GM12878 (cell line): ENCODE measurements at regions not wholly inside any gene's neighbourhood (a gene's known extent, or its start where the extent isn't known, plus 50 kb on each side); places are given as distances from the start of the nearest gene placed in this dataset.
A peak's percentile ranks its signal among the peaks of the same experiment; 100 is the strongest.

Experiments
- ATAC-seq: fragments of 200-7000 bp; cut with Tn5 transposase; 3 replicates; pipeline ENCODE4 v1.9.1; 2020; ENCODE audit warnings: mild to moderate bottlenecking, moderate library complexity
- BruUV-seq: library from RNA; stranded (reverse); fragments of 400-500 nt; replicated peaks from 2 replicates; lab custom pipeline; 2021; lab: Mats Ljungman, UMichigan
- CTCF ChIA-PET: fragments of 300-600 bp; sonication (Branson Sonifier 250); formaldehyde crosslinking; extraction: SDS; loops from one replicate; lab custom pipeline; 2021; ENCODE audit warnings: inconsistent platforms; lab: Yijun Ruan, JAX
- POLR2A ChIA-PET: fragments of 350-600 bp; formaldehyde crosslinking; extraction: SDS; loops from one replicate; lab custom pipeline; 2021; ENCODE audit warnings: inconsistent platforms; lab: Charles Lee
- RAD21 ChIA-PET: fragments of 300-600 bp; sonication (Branson Sonifier 250); formaldehyde crosslinking; loops from one replicate; lab custom pipeline; 2023; ENCODE audit warnings: antibody characterized with exemption; ENCODE audit not compliant: unreplicated experiment; lab: Charles Lee
- SMC1A ChIA-PET: fragments of 300-600 bp; sonication (Branson Sonifier 250); formaldehyde crosslinking; loops from one replicate; lab custom pipeline; 2023; ENCODE audit not compliant: unreplicated experiment, uncharacterized antibody; lab: Charles Lee
- DNase-seq: peaks from one replicate; pipeline ENCODE4 v3.0.0-alpha.2; 2011; ENCODE audit warnings: low read depth, low spot score
- FAIRE-seq: peaks from 3 replicates; lab custom pipeline; 2011; peaks lifted over from hg19 to GRCh38; lab: Jason Lieb, UNC
- H2AFZ ChIP-seq: 2 replicates; pipeline ENCODE4 v1.6.0; 2011; ENCODE audit warnings: low read depth, low read length, control low read depth; ENCODE audit not compliant: control insufficient read depth
- H3K27ac ChIP-seq: 2 replicates; pipeline ENCODE4 v1.5.1; 2011; ENCODE audit warnings: control low read depth; ENCODE audit not compliant: control insufficient read depth, insufficient read depth
- H3K27me3 ChIP-seq, 2 experiments: replicated peaks in 1 of 2; 2 replicates each; pipeline versions ENCODE4 v1.6.0 to v1.6.1; 2011; ENCODE audit warnings: low read length in 1 of 2; ENCODE audit not compliant: control insufficient read depth in 2 of 2, insufficient read depth in 2 of 2
- H3K36me3 ChIP-seq, 2 experiments: 2 replicates each; pipeline ENCODE4 v1.5.1; 2011; ENCODE audit warnings: low read length in 1 of 2; ENCODE audit not compliant: control insufficient read depth in 2 of 2, insufficient read depth in 2 of 2
- H3K4me1 ChIP-seq: 2 replicates; pipeline ENCODE4 v1.6.1; 2011; ENCODE audit warnings: mild to moderate bottlenecking, low read length, moderate library complexity, mixed read lengths; ENCODE audit not compliant: control insufficient read depth, insufficient read depth
- H3K4me2 ChIP-seq: 2 replicates; pipeline ENCODE4 v1.6.0; 2011; ENCODE audit warnings: control low read depth; ENCODE audit not compliant: control insufficient read depth, insufficient read depth
- H3K4me3 ChIP-seq: fragments of 200-600 bp; sonication (generic); 2 replicates; pipeline ENCODE4 v1.5.1; 2016
- H3K79me2 ChIP-seq: 2 replicates; pipeline ENCODE4 v1.6.0; 2011; ENCODE audit warnings: low read length; ENCODE audit not compliant: control insufficient read depth, insufficient read depth
- H3K9ac ChIP-seq: 2 replicates; pipeline ENCODE4 v1.8.0; 2011; ENCODE audit warnings: low read length, control low read depth, mixed read lengths; ENCODE audit not compliant: control insufficient read depth, insufficient read depth
- H3K9me3 ChIP-seq: replicated peaks from 3 replicates; pipeline ENCODE4 v1.5.1; 2011; ENCODE audit warnings: mild to moderate bottlenecking, low read length; ENCODE audit not compliant: control insufficient read depth, insufficient read depth
- H4K20me1 ChIP-seq: 2 replicates; pipeline ENCODE4 v1.6.0; 2011; ENCODE audit not compliant: control insufficient read depth, insufficient read depth
- ASH2L ChIP-seq: fragments of 300-600, 200-600 bp; sonication (generic); IDR thresholded peaks from 2 replicates; pipeline ENCODE4 v1.6.1; 2017; ENCODE audit warnings: low read depth, mild to moderate bottlenecking, borderline replicate concordance
- BACH1 ChIP-seq: fragments of 450-650 bp; IDR thresholded peaks from 2 replicates; pipeline ENCODE4 v1.6.1; 2017; ENCODE audit warnings: mild to moderate bottlenecking, borderline replicate concordance
- BRCA1 ChIP-seq: IDR thresholded peaks from 2 replicates; pipeline ENCODE4 v1.6.1; 2011; ENCODE audit warnings: low read depth, low read length, improper control_type of control experiment
- CBX3 ChIP-seq: fragments of 200-600 bp; sonication (generic); IDR thresholded peaks from 2 replicates; pipeline ENCODE4 v1.6.1; 2016; ENCODE audit warnings: low read depth, borderline replicate concordance
- CBX5 ChIP-seq: sonication (generic); IDR thresholded peaks from 2 replicates; pipeline ENCODE4 v1.6.1; 2016; ENCODE audit warnings: low read depth, moderate library complexity, mild to moderate bottlenecking, inconsistent platforms
- DPF2 ChIP-seq: fragments of 450-650 bp; IDR thresholded peaks from 2 replicates; pipeline ENCODE4 v1.6.1; 2017; ENCODE audit warnings: mild to moderate bottlenecking
- EZH2 ChIP-seq: IDR thresholded peaks from 2 replicates; pipeline ENCODE4 v1.6.1; 2012; ENCODE audit warnings: low read depth, mild to moderate bottlenecking, control low read depth, inconsistent platforms, low read length, borderline replicate concordance; ENCODE audit not compliant: control insufficient read depth
- HCFC1 ChIP-seq: fragments of 150-350 bp; IDR thresholded peaks from 2 replicates; pipeline ENCODE4 v1.6.1; 2014; ENCODE audit warnings: low read length
- HDAC2 ChIP-seq: fragments of 200-600 bp; sonication (generic); IDR thresholded peaks from 2 replicates; pipeline ENCODE4 v1.6.1; 2017
- MEF2A ChIP-seq: IDR thresholded peaks from 2 replicates; pipeline ENCODE4 v1.6.1; 2011; ENCODE audit warnings: low read depth, mild to moderate bottlenecking, low read length, moderate library complexity; ENCODE audit not compliant: insufficient read depth
- MEF2B ChIP-seq: fragments of 450-650 bp; IDR thresholded peaks from 2 replicates; pipeline ENCODE4 v1.6.1; 2018; ENCODE audit warnings: mild to moderate bottlenecking, moderate library complexity; ENCODE audit not compliant: partially characterized antibody, poor library complexity, severe bottlenecking
- PBX3 ChIP-seq: IDR thresholded peaks from 2 replicates; pipeline ENCODE4 v1.6.1; 2011; ENCODE audit warnings: mild to moderate bottlenecking, low read depth, low read length, moderate library complexity; ENCODE audit not compliant: insufficient replicate concordance
- POLR2A ChIP-seq: IDR thresholded peaks from 2 replicates; pipeline ENCODE4 v1.6.1; 2011; ENCODE audit warnings: low read depth, mild to moderate bottlenecking, low read length
- RAD21 ChIP-seq: IDR thresholded peaks from 2 replicates; pipeline ENCODE4 v1.6.1; 2011; ENCODE audit warnings: mild to moderate bottlenecking, low read depth, low read length, moderate library complexity; ENCODE audit not compliant: insufficient read depth
- RBBP5 ChIP-seq: fragments of 200-600 bp; sonication (generic); conservative IDR thresholded peaks from 2 replicates; pipeline ENCODE4 v1.6.1; 2016
- RCOR1 ChIP-seq: conservative IDR thresholded peaks from 2 replicates; pipeline ENCODE4 v1.6.1; 2012; ENCODE audit warnings: low read depth, low read length, improper control_type of control experiment
- TCF3 ChIP-seq: IDR thresholded peaks from 2 replicates; pipeline ENCODE4 v1.6.1; 2012; ENCODE audit warnings: low read depth, mild to moderate bottlenecking, low read length, borderline replicate concordance; ENCODE audit not compliant: insufficient read depth
- YBX1 ChIP-seq: fragments of 450-650 bp; IDR thresholded peaks from 2 replicates; pipeline ENCODE4 v1.6.1; 2016; ENCODE audit warnings: antibody characterized with exemption
- ZNF622 ChIP-seq: fragments of 450-650 bp; IDR thresholded peaks from 2 replicates; pipeline ENCODE4 v1.6.1; 2017; ENCODE audit warnings: mild to moderate bottlenecking, inconsistent platforms
- WGBS: methylation state at CpG from one replicate; pipeline ENCODE4 v1.1.6; 2016; ENCODE audit warnings: low lambda C conversion rate; ENCODE audit not compliant: insufficient replicate concordance, insufficient coverage; ENCODE audit errors: missing lambda C conversion rate; 5-methylcytosine and 5-hydroxymethylcytosine counted together
- in situ Hi-C: fragments of 300-500 bp; cut with MboI; formaldehyde crosslinking; loops from 9 replicates; pipeline ENCODE4 v1.14.3; 2018; ENCODE audit warnings: mixed read lengths
- intact Hi-C: fragments of 100-400 bp; cut with micrococcal nuclease; formaldehyde crosslinking; loops from one replicate; pipeline ENCODE4 v1.14.2; 2022; ENCODE audit not compliant: unreplicated experiment
- TF ChIP-seq, protein P1 (sequence below): IDR thresholded peaks from 2 replicates; pipeline ENCODE4 v1.6.1; 2012; ENCODE audit warnings: low read depth, low read length, improper control_type of control experiment

- ChIA-PET POLR2A (no interaction called here), CTCF (no interaction called here), RAD21 (no interaction called here), SMC1A (no interaction called here)
- Histone ChIP-seq H2AFZ (no peak overlapping the region), H3K4me3 (no peak overlapping the region), H4K20me1 (no peaks in the 10 kb centered on the region), H3K4me2 (no peak overlapping the region), H3K9ac (no peak overlapping the region), H3K27ac (no peak overlapping the region), H3K4me1 (no peaks in the 10 kb centered on the region), H3K9me3 (no peaks in the 10 kb centered on the region), H3K36me3 (no peaks in the 10 kb centered on the region), H3K79me2 (no peaks in the 10 kb centered on the region), H3K27me3 (no peaks in the 10 kb centered on the region)
- FAIRE-seq = no peak
- TF ChIP-seq MEF2A (no peak), DPF2 (no peak), TCF3 (no peak), PBX3 (no peak), MEF2B (peak; percentile 32), EZH2 (no peak)
- DNase-seq = no peak
- ATAC-seq = no peak
- intact Hi-C loops = no loop called here
- in situ Hi-C loops = no loop called here
- 0% methylated on average over 1 of the region's 1 CpG for WGBS
- no TSS peak for BruUV-seq
These were observed 592.8 kb upstream of the GRM3 start for GRCh38 chr7:86050918-86051317.

GRCh38 chr7:86049910-86050309 lies 593.8 kb upstream of the GRM3 start:
- DNase-seq (no peak), FAIRE-seq (no peak), ATAC-seq (no peak)
- Histone ChIP-seq H3K27me3 (no peaks in the 10 kb centered on the region), H3K27ac (no peak overlapping the region), H4K20me1 (no peaks in the 10 kb centered on the region), H3K9me3 (no peaks in the 10 kb centered on the region), H3K9ac (no peak overlapping the region), H3K36me3 (no peaks in the 10 kb centered on the region), H3K79me2 (no peaks in the 10 kb centered on the region), H3K4me1 (no peaks in the 10 kb centered on the region), H3K4me3 (no peak overlapping the region), H3K4me2 (no peak overlapping the region), H2AFZ (no peak overlapping the region)
- ChIA-PET SMC1A (no interaction called here), POLR2A (no interaction called here), RAD21 (no interaction called here), CTCF (no interaction called here)
- WGBS = 14% methylated on average over 2 of the region's 2 CpGs
- in situ Hi-C loops = no loop called here
- BruUV-seq = no TSS peak
- no peak for TF ChIP-seq HDAC2
- TF ChIP-seq CBX3 = no peak
- no peak for TF ChIP-seq BRCA1
- no peak for TF ChIP-seq RAD21
- TF ChIP-seq RBBP5 = no peak
- TF ChIP-seq CBX5 = no peak
- TF ChIP-seq YBX1 = no peak
- no peak for TF ChIP-seq ASH2L
- no peak for TF ChIP-seq ZNF622
- TF ChIP-seq RCOR1 = no peak
- TF ChIP-seq HCFC1 = no peak
- TF ChIP-seq, protein P1, sequence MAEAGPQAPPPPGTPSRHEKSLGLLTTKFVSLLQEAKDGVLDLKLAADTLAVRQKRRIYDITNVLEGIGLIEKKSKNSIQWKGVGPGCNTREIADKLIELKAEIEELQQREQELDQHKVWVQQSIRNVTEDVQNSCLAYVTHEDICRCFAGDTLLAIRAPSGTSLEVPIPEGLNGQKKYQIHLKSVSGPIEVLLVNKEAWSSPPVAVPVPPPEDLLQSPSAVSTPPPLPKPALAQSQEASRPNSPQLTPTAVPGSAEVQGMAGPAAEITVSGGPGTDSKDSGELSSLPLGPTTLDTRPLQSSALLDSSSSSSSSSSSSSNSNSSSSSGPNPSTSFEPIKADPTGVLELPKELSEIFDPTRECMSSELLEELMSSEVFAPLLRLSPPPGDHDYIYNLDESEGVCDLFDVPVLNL = no peak
- TF ChIP-seq POLR2A = no peak
- no peak for TF ChIP-seq BACH1
- no peak for TF ChIP-seq TCF3
- intact Hi-C loops = no loop called here
